Natural killer cell (primary cell): ENCODE measurements at regions not wholly inside any gene's neighbourhood (a gene's known extent, or its start where the extent isn't known, plus 50 kb on each side); places are given as distances from the start of the nearest gene placed in this dataset.

Source experiments
- ATAC-seq, 3 donors: fragments of 150-1000 bp in 2 of 3; fragments of 200-7000 bp in 1 of 3; cut with Tn5 transposase; 1 replicate in 1 of 3; 2 replicates in 2 of 3; pipeline ENCODE4 v1.10.0; 2021; ENCODE audit warnings: mild to moderate bottlenecking in 2 of 3, moderate library complexity in 2 of 3
- DNase-seq, 2 donors: peaks; one replicate each; pipeline versions ENCODE4 v3.0.0 to v3.0.0-alpha.2; 2013 to 2021; ENCODE audit warnings: mixed read lengths in 1 of 2
- H3K27ac ChIP-seq: one replicate; pipeline ENCODE4 v1.5.1; 2013; ENCODE audit warnings: mild to moderate bottlenecking, low read length
- H3K27me3 ChIP-seq: one replicate; pipeline ENCODE4 v1.6.1; 2013; ENCODE audit warnings: low read length; ENCODE audit not compliant: control insufficient read depth, insufficient read depth
- H3K36me3 ChIP-seq: one replicate; pipeline ENCODE4 v1.6.1; 2013; ENCODE audit warnings: low read length; ENCODE audit not compliant: control insufficient read depth, insufficient read depth
- H3K4me1 ChIP-seq: one replicate; pipeline ENCODE4 v1.6.1; 2013; ENCODE audit warnings: low read length; ENCODE audit not compliant: control insufficient read depth, insufficient read depth
- H3K4me3 ChIP-seq: one replicate; pipeline ENCODE4 v1.5.1; 2013; ENCODE audit warnings: low read length
- H3K9me3 ChIP-seq: one replicate; pipeline ENCODE4 v1.6.1; 2013; ENCODE audit warnings: low read length; ENCODE audit not compliant: control insufficient read depth, insufficient read depth
- H3K27ac Mint-ChIP-seq, 2 donors: one replicate each; pipeline ENCODE4 v1.8.0; 2022; ENCODE audit warnings: mild to moderate bottlenecking in 2 of 2, mixed read lengths in 2 of 2, moderate library complexity in 1 of 2
- H3K27me3 Mint-ChIP-seq, 2 donors: one replicate each; pipeline ENCODE4 v1.8.0; 2022; ENCODE audit warnings: low read depth in 2 of 2, mixed read lengths in 2 of 2
- H3K36me3 Mint-ChIP-seq: one replicate; pipeline ENCODE4 v1.8.0; 2022; ENCODE audit warnings: mixed read lengths
- H3K4me1 Mint-ChIP-seq, 2 donors: one replicate each; pipeline ENCODE4 v1.8.0; 2022; ENCODE audit warnings: mixed read lengths in 2 of 2
- H3K4me3 Mint-ChIP-seq: one replicate; pipeline ENCODE4 v1.8.0; 2022; ENCODE audit warnings: mild to moderate bottlenecking, moderate library complexity, mixed read lengths
- H3K9me3 Mint-ChIP-seq, 2 donors: one replicate each; pipeline ENCODE4 v1.8.0; 2022; ENCODE audit warnings: mixed read lengths in 2 of 2
- WGBS: methylation state at CpG from one replicate; pipeline ENCODE4 v1.1.7; 2013; ENCODE audit warnings: missing lambda C conversion rate; ENCODE audit not compliant: insufficient coverage; 5-methylcytosine and 5-hydroxymethylcytosine counted together
- intact Hi-C: fragments of 100-400 bp; cut with micrococcal nuclease; formaldehyde crosslinking; loops from one replicate; pipeline ENCODE4 v1.14.2; 2022
- TF ChIP-seq, protein P1 (sequence below): fragments of 200-600 bp; IDR thresholded peaks from one replicate; pipeline ENCODE4 v1.8.0; 2022; ENCODE audit warnings: antibody characterized with exemption

DNA sequence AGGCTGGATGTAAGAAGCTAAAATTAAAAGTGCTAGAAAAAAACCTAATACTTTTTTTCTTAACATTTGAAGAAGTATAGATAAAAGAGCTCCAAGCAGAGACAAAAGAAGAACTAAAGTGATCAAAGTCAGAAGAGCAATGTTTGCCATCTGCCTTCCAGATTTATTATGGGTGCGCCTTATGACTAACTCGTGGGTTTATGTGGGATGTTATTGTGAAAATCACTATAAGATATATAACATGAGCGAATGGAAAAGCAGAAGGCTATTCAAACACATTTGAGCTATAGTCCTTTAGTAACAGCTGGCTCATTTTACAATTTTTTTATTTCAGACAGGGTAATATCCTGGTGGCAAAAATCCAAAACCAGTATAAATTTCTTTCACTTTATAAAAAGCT is 1040.7 kb downstream of the RAPGEF2 start:
- 90% methylated on average over 3 of the region's 3 CpGs for WGBS
- Histone ChIP-seq H3K27me3 (no peaks in the 10 kb centered on the region), H3K36me3 (no peaks in the 10 kb centered on the region), H3K4me1 (no peaks in the 10 kb centered on the region), H3K9me3 (no peaks in the 10 kb centered on the region), H3K4me3 (no peak overlapping the region), H3K27ac (no peak overlapping the region)
- TF ChIP-seq, protein P1, sequence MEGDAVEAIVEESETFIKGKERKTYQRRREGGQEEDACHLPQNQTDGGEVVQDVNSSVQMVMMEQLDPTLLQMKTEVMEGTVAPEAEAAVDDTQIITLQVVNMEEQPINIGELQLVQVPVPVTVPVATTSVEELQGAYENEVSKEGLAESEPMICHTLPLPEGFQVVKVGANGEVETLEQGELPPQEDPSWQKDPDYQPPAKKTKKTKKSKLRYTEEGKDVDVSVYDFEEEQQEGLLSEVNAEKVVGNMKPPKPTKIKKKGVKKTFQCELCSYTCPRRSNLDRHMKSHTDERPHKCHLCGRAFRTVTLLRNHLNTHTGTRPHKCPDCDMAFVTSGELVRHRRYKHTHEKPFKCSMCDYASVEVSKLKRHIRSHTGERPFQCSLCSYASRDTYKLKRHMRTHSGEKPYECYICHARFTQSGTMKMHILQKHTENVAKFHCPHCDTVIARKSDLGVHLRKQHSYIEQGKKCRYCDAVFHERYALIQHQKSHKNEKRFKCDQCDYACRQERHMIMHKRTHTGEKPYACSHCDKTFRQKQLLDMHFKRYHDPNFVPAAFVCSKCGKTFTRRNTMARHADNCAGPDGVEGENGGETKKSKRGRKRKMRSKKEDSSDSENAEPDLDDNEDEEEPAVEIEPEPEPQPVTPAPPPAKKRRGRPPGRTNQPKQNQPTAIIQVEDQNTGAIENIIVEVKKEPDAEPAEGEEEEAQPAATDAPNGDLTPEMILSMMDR, result no peak
- peaks cover 9 to 11% of the 10 kb centered on the region in 2 donors for H3K9me3 Mint-ChIP-seq
- intact Hi-C loops, result no loop called here
- no peak overlapping the region for H3K4me3 Mint-ChIP-seq
- no peak for DNase-seq
- ATAC-seq, result no peak
- H3K27me3 Mint-ChIP-seq, result no peaks in the 10 kb centered on the region
- no peaks in the 10 kb centered on the region for H3K4me1 Mint-ChIP-seq
- no peaks in the 10 kb centered on the region for H3K36me3 Mint-ChIP-seq
- no peak overlapping the region for H3K27ac Mint-ChIP-seq

DNA sequence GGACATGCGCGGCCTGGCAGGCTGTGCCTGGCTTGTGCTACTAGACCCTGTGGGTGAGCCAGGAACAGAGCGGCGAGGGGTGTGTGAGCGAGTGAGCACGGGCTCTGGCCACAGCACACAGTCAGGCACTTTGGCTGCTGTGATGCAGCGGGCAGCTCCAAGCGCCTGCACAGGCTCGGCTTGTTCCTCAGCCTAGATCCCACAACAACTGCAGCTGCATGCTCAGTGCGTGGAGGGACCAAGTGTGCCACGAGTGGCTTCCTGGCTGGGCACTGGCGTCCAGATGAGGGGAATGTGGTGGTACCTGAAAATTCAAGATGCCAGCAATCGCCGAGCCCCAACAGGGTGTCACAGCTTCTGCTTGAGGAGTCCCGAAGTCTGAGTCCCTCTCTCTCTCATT is 1056.6 kb downstream of the RAPGEF2 start:
- ATAC-seq, result no peak
- TF ChIP-seq, protein P1, result no peak
- Histone ChIP-seq H3K36me3 (no peaks in the 10 kb centered on the region), H3K27ac (no peak overlapping the region), H3K27me3 (no peaks in the 10 kb centered on the region), H3K4me3 (no peak overlapping the region), H3K4me1 (no peaks in the 10 kb centered on the region), H3K9me3 (peaks cover 12% of the 10 kb centered on the region)
- H3K4me3 Mint-ChIP-seq, result no peak overlapping the region
- no peaks in the 10 kb centered on the region for H3K27me3 Mint-ChIP-seq
- peaks cover 8 to 14% of the 10 kb centered on the region in 2 donors for H3K9me3 Mint-ChIP-seq
- no peaks in the 10 kb centered on the region for H3K36me3 Mint-ChIP-seq
- no peak overlapping the region for H3K27ac Mint-ChIP-seq
- WGBS, result 92% methylated on average over 15 of the region's 15 CpGs
- no peaks in the 10 kb centered on the region for H3K4me1 Mint-ChIP-seq
- intact Hi-C loops, result no loop called here
- DNase-seq, result no peak

DNA sequence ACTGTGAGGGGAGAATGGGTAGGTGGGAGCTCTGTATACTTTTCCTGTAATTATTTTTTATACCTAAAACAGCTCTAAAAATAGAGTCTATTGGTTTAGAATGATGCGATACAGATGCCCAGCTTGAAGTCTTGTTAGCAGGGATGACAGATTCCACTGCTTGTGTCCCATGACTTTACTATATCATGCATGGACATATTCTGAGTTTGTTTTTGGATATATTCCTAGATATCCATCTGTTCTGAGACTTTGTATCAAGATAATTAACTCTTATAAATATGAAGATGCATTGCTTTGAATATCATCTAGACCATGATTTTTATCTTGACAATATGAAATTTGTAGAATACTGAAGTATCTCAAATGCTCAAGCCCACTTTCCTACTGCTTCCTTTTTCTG is 1058.1 kb downstream of the RAPGEF2 start:
- H3K27me3 Mint-ChIP-seq, result no peaks in the 10 kb centered on the region
- no peak overlapping the region for H3K4me3 Mint-ChIP-seq
- Histone ChIP-seq H3K9me3 (peaks cover 12% of the 10 kb centered on the region), H3K27ac (no peak overlapping the region), H3K4me1 (no peaks in the 10 kb centered on the region), H3K4me3 (no peak overlapping the region), H3K36me3 (no peaks in the 10 kb centered on the region), H3K27me3 (no peaks in the 10 kb centered on the region)
- intact Hi-C loops, result no loop called here
- H3K36me3 Mint-ChIP-seq, result no peaks in the 10 kb centered on the region
- TF ChIP-seq, protein P1, result no peak
- H3K27ac Mint-ChIP-seq, result no peak overlapping the region
- peaks cover 9 to 18% of the 10 kb centered on the region in 2 donors for H3K9me3 Mint-ChIP-seq
- DNase-seq (no peak), ATAC-seq (no peak)
- WGBS, result 100% methylated on average over 1 of the region's 1 CpG
- no peaks in the 10 kb centered on the region for H3K4me1 Mint-ChIP-seq

DNA sequence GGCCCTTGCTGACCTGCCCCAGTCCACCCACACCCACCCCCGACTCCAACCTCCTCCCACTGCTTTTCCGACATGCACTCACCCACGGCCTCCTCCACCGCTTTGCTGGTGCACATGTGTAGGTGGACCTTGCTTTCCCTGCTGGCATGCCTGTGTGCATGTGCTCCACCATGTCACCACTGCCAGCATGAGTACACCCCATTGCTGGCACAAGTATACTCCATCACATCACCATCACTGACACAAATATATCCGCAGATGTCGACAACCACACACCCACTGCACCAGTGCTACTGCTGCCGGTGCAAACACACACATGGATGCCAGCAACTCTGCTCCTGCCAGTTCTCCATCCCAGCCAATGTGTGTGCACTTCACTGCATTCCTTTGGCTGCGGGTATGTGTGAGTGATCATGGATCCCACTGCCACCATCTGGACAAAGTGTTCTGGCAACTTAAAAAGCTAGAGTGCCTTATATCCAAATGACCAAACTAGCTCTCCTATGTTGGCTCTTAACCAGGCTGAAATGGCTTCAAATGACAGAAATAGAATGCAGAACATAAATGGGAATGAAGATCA is 1072.3 kb downstream of the RAPGEF2 start:
- Histone ChIP-seq H3K27ac (no peak overlapping the region), H3K4me3 (no peak overlapping the region), H3K27me3 (no peaks in the 10 kb centered on the region), H3K4me1 (no peaks in the 10 kb centered on the region), H3K9me3 (peaks cover 4% of the 10 kb centered on the region), H3K36me3 (no peaks in the 10 kb centered on the region)
- TF ChIP-seq, protein P1, result no peak
- WGBS, result 91% methylated on average over 8 of the region's 8 CpGs
- no peaks in the 10 kb centered on the region for H3K36me3 Mint-ChIP-seq
- no peaks in the 10 kb centered on the region for H3K27me3 Mint-ChIP-seq
- no peak overlapping the region for H3K27ac Mint-ChIP-seq
- H3K9me3 Mint-ChIP-seq, result peaks cover 20 to 34% of the 10 kb centered on the region in 2 donors
- intact Hi-C loops, result no loop called here
- no peak overlapping the region for H3K4me3 Mint-ChIP-seq
- no peak for DNase-seq
- no peak for ATAC-seq
- no peaks in the 10 kb centered on the region for H3K4me1 Mint-ChIP-seq
